GM18907 (cell line): ENCODE measurements at regions not wholly inside any gene's neighbourhood (a gene's known extent, or its start where the extent isn't known, plus 50 kb on each side); places are given as distances from the start of the nearest gene placed in this dataset.
A peak's percentile ranks its signal among the peaks of the same experiment; 100 is the strongest.

Experiments
- ATAC-seq: cut with Tn5 transposase; IDR thresholded peaks from one replicate; pipeline ENCODE4 v1.9.1; 2021; ENCODE audit warnings: mild to moderate bottlenecking, moderate library complexity; ENCODE audit not compliant: unreplicated experiment

GRCh38 chr2:19846567-19846966, 55.2 kb downstream of the TTC32 start:
- ATAC-seq = no peak

- ATAC-seq = no peak
Observed at GRCh38 chr2:19846030-19846429, 55.8 kb downstream of the TTC32 start.

DNA sequence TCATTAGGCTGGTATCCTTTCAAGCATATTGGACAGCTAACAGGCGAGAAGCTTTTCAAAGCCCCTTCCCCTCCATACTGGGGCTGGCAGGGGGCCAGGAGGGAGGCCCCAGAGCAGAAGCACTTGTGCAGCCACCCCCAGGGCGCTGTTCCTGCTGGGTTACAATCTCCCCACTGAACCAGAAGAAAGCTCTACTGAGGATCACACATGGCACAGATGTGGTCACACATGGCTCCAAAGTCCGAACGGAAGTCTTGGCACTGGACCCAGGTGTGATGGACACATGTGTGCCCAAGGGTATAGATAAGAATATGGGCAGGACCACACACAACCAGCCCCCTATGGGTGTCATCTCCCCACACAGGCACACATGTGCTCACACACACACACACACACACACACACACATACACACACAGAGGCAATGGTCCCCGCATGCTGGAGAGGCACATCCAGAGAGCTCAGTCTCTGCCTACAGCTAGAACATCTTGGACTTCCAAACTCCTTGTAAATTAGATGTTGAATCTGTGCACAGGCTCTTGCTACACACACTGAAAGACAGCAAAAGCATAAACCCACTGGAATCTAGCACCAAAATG, 56.4 kb downstream of the TTC32 start:
- no peak for ATAC-seq

GRCh38 chr2:19844750-19845149, 57.0 kb downstream of the TTC32 start:
- no peak for ATAC-seq

DNA sequence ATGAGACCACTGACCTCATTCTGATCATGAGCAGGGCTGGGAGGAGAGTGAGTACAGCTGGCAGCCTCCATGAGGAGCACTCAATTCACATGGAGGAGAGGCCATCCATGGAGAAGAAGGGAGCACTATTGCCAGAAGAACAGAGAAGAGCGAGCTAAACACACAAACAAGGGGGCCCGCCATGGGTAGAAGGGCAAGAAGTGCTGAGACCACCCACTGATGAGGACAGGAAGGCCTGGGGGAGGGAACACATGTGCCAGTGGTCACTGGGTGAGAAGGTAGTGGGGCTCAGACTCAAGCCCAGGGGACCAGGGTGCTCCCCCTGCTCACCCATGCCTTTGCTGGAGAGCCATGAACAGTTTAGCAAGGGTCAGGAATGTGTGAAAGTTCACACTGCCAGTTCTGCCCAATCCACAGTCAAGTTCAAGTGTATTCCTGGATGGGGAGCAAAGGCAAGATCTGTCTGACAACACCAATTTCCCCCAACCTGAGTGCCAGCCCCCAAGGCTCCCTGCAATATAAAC, 57.7 kb downstream of the TTC32 start:
- no peak for ATAC-seq

DNA sequence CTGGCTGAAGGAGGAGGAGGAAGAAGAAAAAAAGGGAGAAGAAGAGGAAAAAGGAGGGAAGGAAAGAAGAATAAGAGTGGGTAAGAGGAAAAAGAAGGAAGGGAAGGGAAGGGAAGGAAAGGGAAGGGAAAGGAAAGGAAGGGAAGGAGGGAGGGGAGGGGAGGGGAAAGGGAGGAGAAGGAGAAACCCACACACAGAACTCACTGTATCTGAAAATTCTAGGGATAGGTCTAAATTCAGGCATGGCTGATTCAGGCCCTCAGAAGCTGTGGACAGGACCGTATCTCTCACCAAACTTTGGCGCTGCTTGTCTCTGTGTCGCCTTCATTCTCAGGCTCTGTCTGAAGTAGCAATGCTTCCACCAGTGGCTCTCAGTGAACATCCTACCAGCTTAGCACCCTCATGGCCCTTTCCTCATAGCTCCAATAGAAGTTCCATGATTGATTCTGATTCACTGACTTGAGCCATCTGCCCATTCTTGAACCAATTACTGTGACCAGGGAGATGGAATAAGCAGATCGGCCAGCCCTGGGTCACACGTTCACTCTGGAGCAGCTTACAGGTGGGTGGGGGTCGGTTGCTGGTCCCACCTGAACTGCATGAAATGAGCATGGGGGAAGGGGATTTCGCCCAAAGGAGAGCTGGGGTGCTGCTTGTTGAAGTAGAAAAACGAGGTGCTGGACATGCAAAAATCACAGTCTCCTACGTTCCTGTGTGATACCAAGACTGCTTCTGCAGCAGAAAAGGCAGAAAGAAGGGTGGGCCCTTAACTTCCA, 59.7 kb downstream of the TTC32 start:
- no peak for ATAC-seq

GRCh38 chr2:19839438-19839837, 62.3 kb downstream of the TTC32 start:
- ATAC-seq = no peak

GRCh38 chr2:19838616-19839015, 63.2 kb downstream of the TTC32 start:
- ATAC-seq = no peak

DNA sequence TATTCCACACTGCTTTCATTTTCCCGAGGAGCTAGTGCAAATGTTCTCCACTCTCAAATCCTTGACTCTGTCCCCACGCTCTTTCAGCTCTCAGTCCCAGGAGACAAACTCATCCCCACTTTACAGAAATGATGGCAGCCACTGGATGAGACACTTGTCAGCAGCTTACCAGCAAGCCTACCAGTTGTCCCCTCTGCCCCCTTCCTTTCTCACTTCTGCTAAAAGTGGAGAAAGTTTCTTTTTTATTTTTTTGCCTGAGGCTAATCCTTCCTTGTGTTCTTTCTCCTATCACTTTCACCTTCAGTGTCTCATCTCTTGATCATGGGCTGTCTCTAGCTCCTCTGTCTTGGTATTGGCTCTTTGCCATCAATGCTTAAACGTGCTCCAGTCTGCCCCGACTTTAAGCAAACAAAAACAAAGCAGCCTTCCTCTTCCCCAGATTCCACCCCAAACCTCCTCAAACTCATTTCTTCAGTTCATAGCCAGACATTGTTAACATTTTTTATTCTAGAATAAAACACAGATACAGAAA, 64.5 kb downstream of the TTC32 start:
- no peak for ATAC-seq

DNA sequence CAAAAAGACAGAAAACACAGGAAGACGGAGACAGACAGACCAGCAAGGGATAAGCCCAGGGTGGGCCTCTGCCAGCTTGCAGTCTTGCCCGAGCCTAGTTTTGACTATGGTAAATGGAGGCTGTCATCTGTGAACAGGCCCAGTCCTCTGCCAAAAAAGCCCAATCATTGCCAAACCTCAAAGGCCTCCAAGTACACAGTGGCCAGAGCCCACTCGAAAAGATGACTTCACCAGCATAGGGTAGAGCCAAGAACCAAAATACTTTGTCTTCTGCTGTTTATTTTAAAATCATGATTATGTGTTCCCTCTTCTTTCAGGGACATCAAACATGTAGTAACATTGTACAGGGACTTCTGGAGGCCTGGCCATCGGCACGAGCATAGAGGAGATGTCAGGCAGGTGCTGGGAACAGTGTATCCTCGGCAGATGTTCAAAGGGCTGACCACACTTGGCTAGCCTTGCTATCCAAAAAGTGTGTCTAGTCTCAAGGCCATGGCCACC, 66.0 kb downstream of the TTC32 start:
- ATAC-seq = no peak

DNA sequence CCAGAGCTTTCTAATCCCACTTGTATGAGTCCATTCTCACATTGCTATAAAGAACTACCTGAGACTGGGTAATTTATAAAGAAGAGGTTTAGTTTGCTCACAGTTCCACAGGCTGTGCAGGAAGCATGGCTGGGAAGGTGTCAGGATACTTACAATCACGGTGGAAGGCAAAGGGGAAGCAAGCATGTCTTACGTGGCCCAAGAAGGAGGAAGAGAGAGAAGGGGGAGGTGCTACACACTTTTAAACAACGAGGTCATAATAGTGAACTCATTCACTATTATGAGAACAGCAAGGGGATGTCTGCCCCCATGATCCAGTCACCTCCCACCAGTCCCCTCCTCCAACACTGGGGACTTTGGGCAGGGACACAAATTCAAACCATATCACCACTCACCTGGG, 67.8 kb downstream of the TTC32 start:
- no peak for ATAC-seq

GRCh38 chr2:19829672-19830071, 72.1 kb downstream of the TTC32 start:
- no peak for ATAC-seq

DNA sequence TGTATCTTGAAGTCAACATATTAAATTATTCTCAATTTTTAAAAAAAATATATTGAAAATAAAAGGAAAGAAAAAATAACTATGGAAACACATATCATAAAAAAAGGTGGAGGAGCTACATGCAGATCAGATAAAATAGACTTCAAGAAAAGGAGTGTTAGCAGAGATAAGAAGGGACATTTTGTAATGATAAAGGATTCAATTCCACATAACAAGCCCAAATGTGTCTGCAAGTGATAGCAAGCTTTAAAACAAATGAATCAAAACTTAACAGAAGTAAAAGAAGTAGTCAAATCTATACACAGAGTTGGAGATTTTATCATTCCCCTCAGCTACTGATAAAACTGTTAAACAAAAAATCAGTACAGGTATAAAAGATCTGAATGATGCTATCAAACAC, 74.9 kb downstream of the TTC32 start:
- ATAC-seq = no peak

DNA sequence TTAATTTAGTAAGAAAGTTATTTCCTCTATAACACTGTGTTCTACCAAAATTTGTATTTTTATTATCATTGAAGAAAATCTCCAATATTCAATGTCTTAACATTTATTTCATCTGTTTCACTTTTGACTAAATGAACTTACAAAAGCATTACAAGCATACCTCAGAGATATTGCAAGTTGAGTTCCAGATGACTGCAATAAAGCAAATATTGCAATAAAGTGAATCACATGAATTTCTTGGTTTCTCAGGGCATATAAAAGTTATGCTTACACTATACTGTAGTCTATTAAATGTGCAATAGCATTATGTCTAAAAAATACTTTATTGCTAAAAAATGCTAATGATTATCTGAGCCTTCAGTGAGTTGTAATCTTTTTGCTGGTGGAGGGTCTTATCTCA, 78.3 kb downstream of the TTC32 start:
- ATAC-seq = no peak

DNA sequence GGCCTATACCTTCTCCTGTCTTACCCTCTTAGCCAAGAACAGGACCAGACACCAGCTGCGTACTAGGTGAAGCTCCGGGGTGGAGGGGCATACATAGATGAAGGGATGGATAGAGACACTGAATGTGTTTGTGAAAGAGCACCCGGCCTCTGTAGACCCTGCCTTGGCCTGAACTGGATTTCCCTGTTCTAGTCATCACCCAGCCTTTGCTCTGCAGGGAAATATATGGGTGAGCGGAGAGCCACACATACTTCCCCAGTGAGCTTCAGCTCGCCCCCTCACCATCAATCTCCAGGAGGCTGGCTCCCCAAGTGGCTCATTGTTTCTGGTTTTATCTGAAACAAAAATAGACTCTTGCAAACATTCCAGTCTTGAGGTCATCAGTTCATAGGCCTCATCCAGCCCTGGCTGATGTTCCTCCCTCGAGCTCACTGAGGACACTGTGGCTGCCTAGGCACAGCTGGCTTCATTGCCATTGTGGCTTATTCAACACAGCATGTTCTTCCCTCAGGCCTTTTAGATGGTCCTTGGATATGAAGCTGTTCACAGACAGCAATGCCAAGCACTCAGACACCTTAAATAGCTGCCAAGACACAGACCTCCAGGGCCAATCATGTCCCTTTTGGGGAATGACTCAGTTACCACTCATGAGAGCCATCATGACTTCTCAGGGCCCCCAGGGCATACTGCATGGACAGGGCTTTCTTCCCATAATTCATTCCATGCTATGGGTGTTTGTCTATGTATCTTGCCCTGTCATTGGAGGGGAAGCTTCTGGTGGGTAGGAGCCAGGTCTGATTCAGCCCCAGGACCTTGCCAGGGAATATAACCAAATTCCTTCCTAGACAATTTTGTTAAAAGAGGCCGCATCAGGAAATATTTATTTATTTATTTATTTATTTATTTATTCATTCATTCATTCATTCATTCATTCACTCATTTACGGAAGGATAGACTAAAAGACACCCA, 82.4 kb downstream of the TTC32 start:
- ATAC-seq = no peak

- ATAC-seq = no peak
Observed at GRCh38 chr2:19818543-19818942, 83.2 kb downstream of the TTC32 start.

GRCh38 chr2:19818039-19818438, 83.7 kb downstream of the TTC32 start:
- no peak for ATAC-seq

GRCh38 chr2:19815746-19816145, 86.0 kb downstream of the TTC32 start:
- ATAC-seq = no peak

- no peak for ATAC-seq
Observed at GRCh38 chr2:19812166-19812565, 89.6 kb downstream of the TTC32 start.

GRCh38 chr2:19811186-19811585, 90.6 kb downstream of the TTC32 start:
- ATAC-seq = no peak

DNA sequence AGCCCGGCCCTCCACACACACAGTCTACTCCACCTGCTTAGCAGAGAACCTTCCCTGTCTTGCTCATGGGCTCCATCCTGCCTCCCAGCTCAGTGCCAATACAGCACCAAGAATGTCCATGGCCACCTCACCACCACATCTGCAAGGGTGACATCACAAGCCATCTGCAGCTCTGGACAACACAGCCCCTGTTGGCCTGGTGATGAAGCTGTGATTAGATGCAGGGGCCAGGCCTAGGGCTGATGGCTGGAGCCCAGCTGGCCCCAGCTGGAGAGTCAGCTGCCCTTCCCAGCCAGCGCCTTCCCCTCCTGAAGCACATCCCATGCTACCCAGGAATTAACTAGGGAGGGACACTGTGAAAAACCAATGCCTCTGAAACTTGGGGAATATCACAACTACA, 91.1 kb downstream of the TTC32 start:
- peak; percentile 30 for ATAC-seq
